KOPT-K1 (cell line): ENCODE measurements at regions not wholly inside any gene's neighbourhood (a gene's known extent, or its start where the extent isn't known, plus 50 kb on each side); places are given as distances from the start of the nearest gene placed in this dataset.
A peak's percentile ranks its signal among the peaks of the same experiment; 100 is the strongest.

ENCODE experiments used
- H3K27ac ChIP-seq: fragments of 200-600 bp; sonication (generic); 2 replicates; pipeline ENCODE4 v1.5.1; 2016; ENCODE audit warnings: antibody characterized with exemption, mild to moderate bottlenecking, low read depth, low read length; ENCODE audit not compliant: poor library complexity, severe bottlenecking
- H3K36me3 ChIP-seq: fragments of 200-600 bp; sonication (generic); 2 replicates; pipeline ENCODE4 v1.5.1; 2017; ENCODE audit warnings: antibody characterized with exemption, mild to moderate bottlenecking, low read length, moderate library complexity; ENCODE audit not compliant: insufficient read depth
- H3K9me3 ChIP-seq: fragments of 200-600 bp; sonication (generic); 2 replicates; pipeline ENCODE4 v1.5.1; 2017; ENCODE audit warnings: antibody characterized with exemption, low read length, mild to moderate bottlenecking; ENCODE audit not compliant: insufficient read depth, poor library complexity, severe bottlenecking

GRCh38 chr10:43794181-43794815 lies 145.6 kb upstream of the ZNF32 start:
- no peaks in the 10 kb centered on the region for H3K36me3 ChIP-seq
- H3K9me3 ChIP-seq: no peaks in the 10 kb centered on the region
- no peak overlapping the region for H3K27ac ChIP-seq

- no peak overlapping the region for H3K27ac ChIP-seq
- H3K9me3 ChIP-seq: no peaks in the 10 kb centered on the region
- no peaks in the 10 kb centered on the region for H3K36me3 ChIP-seq
Measured at GRCh38 chr10:43793704-43794103, 145.0 kb upstream of the ZNF32 start.

DNA sequence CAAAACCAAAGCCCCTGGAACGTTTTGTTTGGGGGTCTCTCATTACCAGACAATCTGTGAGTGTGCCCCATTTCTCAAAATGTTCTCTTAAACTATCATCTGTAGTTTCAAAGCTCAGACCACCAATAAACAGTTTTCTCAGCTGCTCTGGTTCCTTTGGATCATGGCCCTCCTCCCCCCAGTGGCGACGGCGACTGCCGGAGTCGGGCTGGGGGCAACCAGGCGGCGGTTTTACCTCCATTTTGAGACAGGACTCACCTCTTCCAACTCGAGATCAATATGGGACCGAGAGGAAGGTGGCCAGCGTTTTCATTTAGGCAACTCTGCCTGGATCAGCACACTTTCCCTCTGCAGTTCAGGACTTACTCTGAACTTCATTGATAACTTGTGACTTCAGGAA lies 141.5 kb upstream of the ZNF32 start:
- Histone ChIP-seq H3K36me3 (no peaks in the 10 kb centered on the region), H3K9me3 (no peaks in the 10 kb centered on the region), H3K27ac (no peak overlapping the region)

DNA sequence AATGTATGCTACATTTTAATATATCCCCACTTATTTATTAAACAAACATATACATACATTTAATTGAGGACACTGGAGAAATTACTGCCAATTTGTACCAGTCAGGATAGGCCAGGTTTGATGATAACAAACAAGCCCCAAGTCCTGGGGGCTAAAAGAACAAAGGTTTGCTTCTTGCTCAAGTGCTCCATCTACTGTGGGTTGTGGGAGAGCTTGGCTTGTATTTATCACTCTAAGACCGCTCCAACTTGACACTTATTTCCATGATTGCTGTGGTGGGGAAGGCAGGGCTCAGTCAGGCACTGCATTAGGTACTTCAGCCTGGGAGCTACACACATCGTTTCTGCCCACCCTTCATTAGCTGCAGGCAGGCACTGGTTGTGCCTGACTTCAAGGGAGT lies 136.6 kb upstream of the ZNF32 start:
- no peak overlapping the region for H3K27ac ChIP-seq
- H3K9me3 ChIP-seq: no peaks in the 10 kb centered on the region
- H3K36me3 ChIP-seq: no peaks in the 10 kb centered on the region

- H3K36me3 ChIP-seq: no peaks in the 10 kb centered on the region
- peak overlapping the region; percentile 72 for H3K27ac ChIP-seq
Measured at GRCh38 chr10:43782814-43783213, 134.1 kb upstream of the ZNF32 start.

GRCh38 chr10:43781480-43782361 lies 133.0 kb upstream of the ZNF32 start:
- H3K36me3 ChIP-seq: no peaks in the 10 kb centered on the region
- H3K27ac ChIP-seq: peak overlapping the region; percentile 72
- H3K9me3 ChIP-seq: no peaks in the 10 kb centered on the region

More at GRCh38 chr10:43782814-43783213, 134.1 kb upstream of the ZNF32 start:
- H3K9me3 ChIP-seq: no peaks in the 10 kb centered on the region

DNA sequence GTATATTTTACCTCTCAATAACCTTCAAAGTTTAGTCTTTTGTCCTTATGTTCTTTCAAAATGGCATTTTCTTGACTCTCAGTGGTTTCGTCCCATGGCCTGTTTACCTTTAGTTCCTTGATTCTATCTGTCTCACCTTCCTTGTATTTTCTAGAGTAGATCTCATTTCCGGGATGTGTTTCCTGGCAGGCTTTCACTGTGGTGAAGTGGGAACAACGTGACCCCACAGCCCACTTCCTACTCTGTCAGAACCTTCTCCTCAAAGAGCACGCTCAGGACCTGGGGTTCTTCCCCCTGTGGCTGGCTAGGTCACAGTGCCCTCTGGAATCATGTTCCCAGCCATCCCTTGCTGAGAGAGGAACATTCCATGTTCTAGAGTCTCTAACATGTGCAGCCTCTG lies 129.9 kb upstream of the ZNF32 start:
- Histone ChIP-seq H3K27ac (peak overlapping the region; percentile 59), H3K9me3 (no peaks in the 10 kb centered on the region)

DNA sequence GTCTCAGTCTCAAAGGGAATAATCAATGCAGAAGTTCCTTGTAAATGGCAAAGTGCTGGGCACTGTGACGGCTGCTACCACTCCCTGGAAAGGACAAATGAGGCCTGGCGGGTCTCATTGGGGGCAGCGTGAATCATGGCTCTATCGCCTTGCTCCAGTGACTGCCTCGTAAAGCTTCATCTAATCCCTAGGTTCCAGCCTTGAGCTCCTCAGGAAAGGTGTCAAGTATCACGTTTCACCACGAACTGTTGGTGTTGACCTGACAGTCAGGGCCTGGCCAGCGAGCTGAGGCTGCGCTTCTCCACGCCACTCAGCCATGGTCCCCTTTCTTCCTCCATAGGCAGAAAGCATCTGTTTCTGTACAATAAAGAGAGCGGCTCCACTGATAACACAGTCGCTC lies 126.7 kb upstream of the ZNF32 start:
- H3K36me3 ChIP-seq: no peaks in the 10 kb centered on the region
- no peak overlapping the region for H3K27ac ChIP-seq
- H3K9me3 ChIP-seq: no peaks in the 10 kb centered on the region

More for the DNA sequence above, 129.9 kb upstream of the ZNF32 start:
- H3K36me3 ChIP-seq: no peaks in the 10 kb centered on the region

DNA sequence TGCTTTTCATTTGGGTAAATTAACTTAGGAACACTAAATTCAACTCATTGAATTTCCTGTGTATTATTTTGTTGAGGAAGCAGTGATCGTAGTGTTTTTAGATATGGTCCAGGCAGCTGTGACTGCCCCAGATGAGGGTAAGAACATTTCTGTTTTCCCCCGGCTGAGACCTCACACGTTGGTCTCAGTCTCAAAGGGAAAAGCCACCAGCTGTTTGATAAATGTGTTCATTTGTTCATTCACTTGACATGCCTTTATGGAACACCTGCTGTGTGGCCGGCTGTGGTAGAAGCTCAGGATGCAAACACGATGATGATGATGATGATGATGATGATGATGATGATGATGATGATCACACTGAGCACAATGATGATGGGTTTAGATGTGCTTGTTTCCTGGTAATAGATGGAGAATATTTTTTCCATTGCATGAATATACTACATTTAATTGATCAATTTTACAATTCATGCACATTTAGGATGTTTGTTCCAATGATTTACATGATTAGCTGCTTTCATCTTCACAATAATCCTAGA lies 125.6 kb upstream of the ZNF32 start:
- Histone ChIP-seq H3K27ac (no peak overlapping the region), H3K9me3 (no peaks in the 10 kb centered on the region)

GRCh38 chr10:43773736-43774135 lies 125.1 kb upstream of the ZNF32 start:
- no peaks in the 10 kb centered on the region for H3K36me3 ChIP-seq
- no peaks in the 10 kb centered on the region for H3K9me3 ChIP-seq
- no peak overlapping the region for H3K27ac ChIP-seq

More for the DNA sequence above, 125.6 kb upstream of the ZNF32 start:
- no peaks in the 10 kb centered on the region for H3K36me3 ChIP-seq

DNA sequence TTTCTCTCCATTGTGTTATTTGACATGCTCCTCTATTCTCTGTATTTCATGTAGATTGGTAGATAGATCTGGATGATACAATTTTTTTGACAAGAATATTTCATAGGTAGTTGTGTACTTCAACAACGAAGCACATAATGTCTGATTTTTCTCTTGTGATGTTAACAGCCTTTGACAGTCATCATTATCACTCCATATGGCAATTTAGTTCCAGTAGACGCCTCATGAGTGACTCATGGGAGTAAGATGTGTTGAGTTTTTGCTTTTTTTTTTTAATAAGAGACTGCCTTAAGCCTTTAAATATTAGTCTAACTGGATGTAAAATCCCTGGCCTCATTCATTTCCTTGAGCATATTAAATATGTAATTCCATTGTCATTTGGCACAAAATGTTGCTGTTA lies 123.5 kb upstream of the ZNF32 start:
- Histone ChIP-seq H3K36me3 (no peaks in the 10 kb centered on the region), H3K27ac (no peak overlapping the region), H3K9me3 (no peaks in the 10 kb centered on the region)

GRCh38 chr10:43771675-43772074 lies 123.0 kb upstream of the ZNF32 start:
- Histone ChIP-seq H3K27ac (no peak overlapping the region), H3K36me3 (no peaks in the 10 kb centered on the region), H3K9me3 (no peaks in the 10 kb centered on the region)

- Histone ChIP-seq H3K36me3 (no peaks in the 10 kb centered on the region), H3K27ac (no peak overlapping the region), H3K9me3 (no peaks in the 10 kb centered on the region)
Measured at GRCh38 chr10:43765516-43765915, 116.8 kb upstream of the ZNF32 start.

- Histone ChIP-seq H3K9me3 (no peaks in the 10 kb centered on the region), H3K27ac (no peak overlapping the region), H3K36me3 (no peaks in the 10 kb centered on the region)
Measured at GRCh38 chr10:43763846-43764245, 115.2 kb upstream of the ZNF32 start.

- Histone ChIP-seq H3K9me3 (no peaks in the 10 kb centered on the region), H3K36me3 (no peaks in the 10 kb centered on the region), H3K27ac (no peak overlapping the region)
Measured at GRCh38 chr10:43760514-43760913, 111.8 kb upstream of the ZNF32 start.
